GM12865 (cell line): ENCODE measurements at regions not wholly inside any gene's neighbourhood (a gene's known extent, or its start where the extent isn't known, plus 50 kb on each side); places are given as distances from the start of the nearest gene placed in this dataset.
A peak's percentile ranks its signal among the peaks of the same experiment; 100 is the strongest.

Experiments used
- DNase-seq: peaks from one replicate; pipeline ENCODE4 v3.0.0; 2010; ENCODE audit warnings: low read depth
- H3K4me3 ChIP-seq: 2 replicates; pipeline ENCODE4 v1.5.1; 2011; ENCODE audit warnings: mild to moderate bottlenecking, low read depth, low read length, control low read depth
- CTCF ChIP-seq: IDR thresholded peaks from 2 replicates; pipeline ENCODE4 v1.5.1; 2011; ENCODE audit warnings: low read length, control low read depth, low read depth, inconsistent platforms; ENCODE audit not compliant: insufficient read depth; ENCODE audit errors: missing control alignments

- TF ChIP-seq CTCF, result no peak
- H3K4me3 ChIP-seq, result no peak overlapping the region
- DNase-seq, result peak; percentile 43
Observed at GRCh38 chrX:13131396-13132137, 87.1 kb upstream of the FAM9C start.

- no peak overlapping the region for H3K4me3 ChIP-seq
- DNase-seq, result no peak
- TF ChIP-seq CTCF, result no peak
Observed at GRCh38 chrX:13130816-13131215, 86.4 kb upstream of the FAM9C start.

GRCh38 chrX:13128104-13128503, 83.7 kb upstream of the FAM9C start:
- DNase-seq, result no peak
- H3K4me3 ChIP-seq, result no peak overlapping the region
- TF ChIP-seq CTCF, result no peak

GRCh38 chrX:13126775-13127174, 82.4 kb upstream of the FAM9C start:
- no peak for DNase-seq
- H3K4me3 ChIP-seq, result no peak overlapping the region
- no peak for TF ChIP-seq CTCF

- no peak for TF ChIP-seq CTCF
Observed at GRCh38 chrX:13125188-13125587, 80.8 kb upstream of the FAM9C start.

GRCh38 chrX:13123857-13124345, 79.5 kb upstream of the FAM9C start:
- peak; percentile 24 for DNase-seq
- no peak overlapping the region for H3K4me3 ChIP-seq
- TF ChIP-seq CTCF, result no peak

More at GRCh38 chrX:13125188-13125587, 80.8 kb upstream of the FAM9C start:
- no peak for DNase-seq
- no peak overlapping the region for H3K4me3 ChIP-seq
